ENCODE measurements at regions not wholly inside any gene's neighbourhood (a gene's known extent, or its start where the extent isn't known, plus 50 kb on each side); places are given as distances from the start of the nearest gene placed in this dataset.

- TF ChIP-seq REST (tag by site-specific recombination; IDR thresholded peaks at IDR 0.05) (no peak), PRDM10 (tag by site-specific recombination; IDR thresholded peaks at IDR 0.05) (no peak), ZNF473 (tag by site-specific recombination; IDR thresholded peaks at IDR 0.05) (no peak), ZSCAN16 (tag by site-specific recombination; IDR thresholded peaks at IDR 0.05) (no peak), ZNF549 (tag by site-specific recombination; IDR thresholded peaks at IDR 0.05) (no peak), RBAK (tag by site-specific recombination; IDR thresholded peaks at IDR 0.05) (no peak), ZNF16 (tag by site-specific recombination; IDR thresholded peaks at IDR 0.05; ENCODE audit: low read depth) (no peak), ZSCAN30 (tag by site-specific recombination; IDR thresholded peaks at IDR 0.05) (no peak), ZIC2 (tag by site-specific recombination; IDR thresholded peaks at IDR 0.05) (no peak), ZNF488 (tag by site-specific recombination; IDR thresholded peaks at IDR 0.05) (no peak), ZNF404 (tag by site-specific recombination; IDR thresholded peaks at IDR 0.05) (no peak), ZNF624 (tag by site-specific recombination; IDR thresholded peaks at IDR 0.05) (no peak), ZNF280D (tag by site-specific recombination; IDR thresholded peaks at IDR 0.05) (no peak), ZNF555 (tag by site-specific recombination; conservative IDR thresholded peaks at IDR 0.05) (no peak), ZNF677 (tag by site-specific recombination; IDR thresholded peaks at IDR 0.05) (no peak), ZNF561 (tag by site-specific recombination; IDR thresholded peaks at IDR 0.05; ENCODE audit: borderline replicate concordance) (no peak), ZNF2 (tag by site-specific recombination; IDR thresholded peaks at IDR 0.05) (no peak), ZNF514 (tag by site-specific recombination; IDR thresholded peaks at IDR 0.05) (no peak), ZNF148 (tag by site-specific recombination; IDR thresholded peaks at IDR 0.05; ENCODE audit: borderline replicate concordance) (no peak), ZFHX2 (tag by site-specific recombination; conservative IDR thresholded peaks at IDR 0.05) (no peak)
- Histone ChIP-seq H3K4me3 (ENCODE audit: low read depth, low read length) (no peak overlapping the region), H3K27ac (ENCODE audit: extremely low read depth, low read depth, low read length) (no peak overlapping the region), H3K4me1 (ENCODE audit: control insufficient read depth, insufficient read depth, low read length) (no peaks in the 10 kb centered on the region), H3K36me3 (ENCODE audit: control insufficient read depth in 2 of 2, insufficient read depth in 1 of 2, low read length in 2 of 2) (no peaks in the 10 kb centered on the region), H3K9me3 (ENCODE audit: control insufficient read depth, insufficient read depth, low read depth, low read length) (no peaks in the 10 kb centered on the region)
- CTCF ChIA-PET: no interaction called here
- POLR2A ChIA-PET: no interaction called here
Observed at GRCh38 chr21:25029580-25029979, 577.7 kb downstream of the MRPL39 start.

Measured in HEK293 (cell line).